Parathyroid adenoma (tissue), 2 donors: ENCODE measurements at regions not wholly inside any gene's neighbourhood (a gene's known extent, or its start where the extent isn't known, plus 50 kb on each side); places are given as distances from the start of the nearest gene placed in this dataset.

Source experiments
- H2AFZ ChIP-seq: fragments of 300-600 bp; sonication (generic); one replicate; pipeline ENCODE4 v1.7.0; 2017; ENCODE audit warnings: antibody characterized with exemption, mild to moderate bottlenecking
- H3K27ac ChIP-seq: fragments of 300-600 bp; sonication (generic); one replicate; pipeline ENCODE4 v1.7.0; 2017
- H3K27me3 ChIP-seq: fragments of 300-600 bp; sonication (generic); one replicate; pipeline ENCODE4 v1.7.0; 2017; ENCODE audit warnings: low read length; ENCODE audit not compliant: control insufficient read depth, insufficient read depth
- H3K36me3 ChIP-seq: fragments of 300-600 bp; sonication (generic); one replicate; pipeline ENCODE4 v1.7.0; 2017; ENCODE audit warnings: low read length; ENCODE audit not compliant: control insufficient read depth, insufficient read depth
- H3K4me1 ChIP-seq: fragments of 300-600 bp; sonication (generic); one replicate; pipeline ENCODE4 v1.7.0; 2017; ENCODE audit warnings: control low read depth
- H3K4me2 ChIP-seq: fragments of 300-600 bp; sonication (generic); one replicate; pipeline ENCODE4 v1.7.0; 2017; ENCODE audit warnings: low read length
- H3K4me3 ChIP-seq: fragments of 300-600 bp; sonication (generic); one replicate; pipeline ENCODE4 v1.7.0; 2017; ENCODE audit warnings: low read depth, low read length
- H3K79me2 ChIP-seq: fragments of 300-600 bp; sonication (generic); one replicate; pipeline ENCODE4 v1.7.0; 2017; ENCODE audit warnings: control low read depth
- H3K9ac ChIP-seq: fragments of 300-600 bp; sonication (generic); one replicate; pipeline ENCODE4 v1.7.0; 2017; ENCODE audit warnings: mild to moderate bottlenecking
- H3K9me3 ChIP-seq: fragments of 300-600 bp; sonication (generic); one replicate; pipeline ENCODE4 v1.7.0; 2017; ENCODE audit warnings: low read length; ENCODE audit not compliant: control insufficient read depth
- CTCF ChIP-seq: fragments of 300-600 bp; sonication (generic); IDR thresholded peaks from one replicate; pipeline ENCODE4 v1.7.0; 2017; ENCODE audit warnings: antibody characterized with exemption, mild to moderate bottlenecking
- donor health status: primary hyperparathyroidism.

- no peaks in the 10 kb centered on the region for H3K36me3 ChIP-seq
- H3K27ac ChIP-seq, result no peak overlapping the region
- H2AFZ ChIP-seq, result no peak overlapping the region
- no peaks in the 10 kb centered on the region for H3K9me3 ChIP-seq
- H3K4me3 ChIP-seq, result no peak overlapping the region
- H3K79me2 ChIP-seq, result no peaks in the 10 kb centered on the region
- TF ChIP-seq CTCF, result no peak
- no peak overlapping the region for H3K4me2 ChIP-seq
- H3K4me1 ChIP-seq, result no peaks in the 10 kb centered on the region
- no peaks in the 10 kb centered on the region for H3K27me3 ChIP-seq
- H3K9ac ChIP-seq, result no peak overlapping the region
Observed at GRCh38 chr6:71168233-71168765, 120.3 kb upstream of the OGFRL1 start.

GRCh38 chr6:71171497-71172070, 117.0 kb upstream of the OGFRL1 start:
- no peaks in the 10 kb centered on the region for H3K27me3 ChIP-seq

GRCh38 chr6:71179249-71179885, 109.2 kb upstream of the OGFRL1 start:
- no peak overlapping the region for H3K27ac ChIP-seq
- no peaks in the 10 kb centered on the region for H3K9me3 ChIP-seq
- H3K9ac ChIP-seq, result no peak overlapping the region
- no peaks in the 10 kb centered on the region for H3K27me3 ChIP-seq
- H3K4me1 ChIP-seq, result no peaks in the 10 kb centered on the region
- H3K79me2 ChIP-seq, result no peaks in the 10 kb centered on the region
- H3K4me3 ChIP-seq, result no peak overlapping the region
- H3K36me3 ChIP-seq, result no peaks in the 10 kb centered on the region
- TF ChIP-seq CTCF, result no peak
- no peak overlapping the region for H2AFZ ChIP-seq
- no peak overlapping the region for H3K4me2 ChIP-seq

More at GRCh38 chr6:71171497-71172070, 117.0 kb upstream of the OGFRL1 start:
- Histone ChIP-seq H2AFZ (no peak overlapping the region), H3K79me2 (no peaks in the 10 kb centered on the region), H3K4me1 (no peaks in the 10 kb centered on the region), H3K9me3 (no peaks in the 10 kb centered on the region), H3K4me2 (no peak overlapping the region), H3K4me3 (no peak overlapping the region), H3K36me3 (no peaks in the 10 kb centered on the region), H3K27ac (no peak overlapping the region), H3K9ac (no peak overlapping the region)
- no peak for TF ChIP-seq CTCF

GRCh38 chr6:71181565-71181964, 107.0 kb upstream of the OGFRL1 start:
- H2AFZ ChIP-seq, result no peak overlapping the region
- H3K4me3 ChIP-seq, result no peak overlapping the region
- no peak for TF ChIP-seq CTCF
- no peaks in the 10 kb centered on the region for H3K4me1 ChIP-seq
- H3K9me3 ChIP-seq, result no peaks in the 10 kb centered on the region
- no peaks in the 10 kb centered on the region for H3K79me2 ChIP-seq
- H3K4me2 ChIP-seq, result no peak overlapping the region
- no peaks in the 10 kb centered on the region for H3K36me3 ChIP-seq
- H3K9ac ChIP-seq, result no peak overlapping the region
- H3K27ac ChIP-seq, result no peak overlapping the region
- no peaks in the 10 kb centered on the region for H3K27me3 ChIP-seq

GRCh38 chr6:71187141-71187540, 101.5 kb upstream of the OGFRL1 start:
- no peaks in the 10 kb centered on the region for H3K27me3 ChIP-seq
- no peak overlapping the region for H3K4me2 ChIP-seq
- H2AFZ ChIP-seq, result no peak overlapping the region
- H3K4me1 ChIP-seq, result no peaks in the 10 kb centered on the region
- no peak overlapping the region for H3K9ac ChIP-seq
- H3K79me2 ChIP-seq, result no peaks in the 10 kb centered on the region
- H3K4me3 ChIP-seq, result no peak overlapping the region
- no peak for TF ChIP-seq CTCF
- H3K9me3 ChIP-seq, result no peaks in the 10 kb centered on the region
- H3K27ac ChIP-seq, result no peak overlapping the region
- H3K36me3 ChIP-seq, result no peaks in the 10 kb centered on the region
